AG09319 (cell line): ENCODE measurements at regions not wholly inside any gene's neighbourhood (a gene's known extent, or its start where the extent isn't known, plus 50 kb on each side); places are given as distances from the start of the nearest gene placed in this dataset.

Source experiments
- DNase-seq: peaks from one replicate; pipeline ENCODE4 v3.0.0-alpha.2; 2010; ENCODE audit warnings: low read depth; ENCODE audit errors: extremely low read depth
- CTCF ChIP-seq: IDR thresholded peaks from 2 replicates; pipeline ENCODE4 v1.5.1; 2011; ENCODE audit warnings: low read depth, mild to moderate bottlenecking, inconsistent platforms, low read length, moderate library complexity

GRCh38 chr15:26023691-26024090 is 160.6 kb upstream of the ATP10A start:
- no peak for DNase-seq
- no peak for TF ChIP-seq CTCF

- DNase-seq: no peak
- no peak for TF ChIP-seq CTCF
These were observed 160.1 kb upstream of the ATP10A start for GRCh38 chr15:26023231-26023630.

- DNase-seq: no peak
- TF ChIP-seq CTCF: no peak
These were observed 157.7 kb upstream of the ATP10A start for GRCh38 chr15:26020871-26021270.

- TF ChIP-seq CTCF: no peak
These were observed 154.5 kb upstream of the ATP10A start for GRCh38 chr15:26017665-26018064.

GRCh38 chr15:26015516-26016075 is 152.5 kb upstream of the ATP10A start:
- DNase-seq: no peak
- TF ChIP-seq CTCF: no peak

More at GRCh38 chr15:26017665-26018064, 154.5 kb upstream of the ATP10A start:
- no peak for DNase-seq

GRCh38 chr15:26013981-26014380 is 150.9 kb upstream of the ATP10A start:
- no peak for TF ChIP-seq CTCF
- DNase-seq: no peak

GRCh38 chr15:26011916-26012315 is 148.8 kb upstream of the ATP10A start:
- DNase-seq: no peak
- no peak for TF ChIP-seq CTCF
